Activated T-helper 9 cell treated with anti-CD3 and anti-CD28 coated beads, Interleukin-2, amount 50 U/mL, for 16 hours (primary cell): ENCODE measurements at regions not wholly inside any gene's neighbourhood (a gene's known extent, or its start where the extent isn't known, plus 50 kb on each side); places are given as distances from the start of the nearest gene placed in this dataset.
"Not testable (repeated sequence)": the region's sequence is repeated elsewhere in the genome, so short reads cannot be mapped to it uniquely, and the experiment has no call there.

ENCODE experiments used
- DNase-seq: peaks from one replicate; pipeline ENCODE4 v3.0.0-alpha.2; 2020; ENCODE audit warnings: low read depth

DNA sequence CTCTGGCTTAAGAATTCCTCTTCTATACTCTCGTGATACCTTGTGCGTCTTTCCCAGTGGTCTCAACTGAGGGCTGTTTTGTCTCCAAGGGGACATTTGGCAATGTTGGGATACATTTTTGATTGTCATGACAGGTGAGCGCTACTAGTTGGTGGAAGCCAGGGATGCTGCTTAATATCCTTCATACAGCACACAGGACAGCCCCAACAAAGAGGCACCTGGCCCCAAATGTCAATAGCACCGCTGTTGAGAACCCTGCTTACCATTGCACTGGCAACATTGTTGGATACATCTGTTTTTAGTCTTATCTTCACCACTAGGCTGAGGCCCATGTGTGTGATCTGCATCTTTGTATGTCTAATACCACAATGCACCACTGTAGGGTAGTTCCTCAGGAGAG, 114.1 kb downstream of the C9orf152 start:
- DNase-seq, result no peak

DNA sequence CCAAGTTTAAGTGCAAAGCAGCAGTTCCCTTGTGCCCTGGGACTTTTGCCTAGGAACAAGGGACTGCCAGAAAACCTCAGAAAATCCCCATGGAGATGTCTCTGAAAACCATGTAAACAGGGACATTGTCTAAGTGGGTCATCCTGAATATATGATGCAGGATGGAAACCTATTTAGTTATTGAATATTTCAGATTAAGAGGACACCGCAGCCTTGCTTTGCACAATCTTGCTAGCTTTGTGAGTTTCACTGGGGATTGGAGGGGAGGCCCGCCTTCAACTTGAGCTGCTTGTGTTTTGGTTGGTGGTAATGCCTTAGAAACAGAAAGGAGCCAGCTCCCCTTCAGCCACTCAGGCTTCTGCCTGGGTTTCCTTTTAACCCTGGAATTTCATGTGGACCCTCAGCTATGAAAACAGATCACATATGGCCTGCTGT, 112.8 kb downstream of the C9orf152 start:
- DNase-seq, result no peak

DNA sequence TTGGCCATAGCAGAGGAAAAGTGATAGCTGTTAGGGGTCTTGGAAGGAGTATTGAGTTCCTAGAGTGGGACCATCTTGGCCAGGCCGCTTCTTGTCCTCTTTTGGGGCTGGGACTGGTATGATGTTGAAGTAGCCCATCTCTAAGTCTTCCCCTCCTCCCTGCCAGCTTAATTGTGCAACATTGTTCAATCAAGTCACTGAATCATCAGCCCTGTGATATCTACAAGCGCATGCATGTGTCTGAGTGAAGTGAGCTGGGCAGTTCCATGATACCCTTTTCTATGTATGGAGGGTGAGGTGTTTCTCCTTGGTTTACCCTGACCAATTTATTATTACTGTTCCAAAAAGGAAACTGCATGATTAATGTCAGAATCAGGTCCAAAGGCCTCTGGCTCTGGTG, 112.2 kb downstream of the C9orf152 start:
- DNase-seq, result no peak

DNA sequence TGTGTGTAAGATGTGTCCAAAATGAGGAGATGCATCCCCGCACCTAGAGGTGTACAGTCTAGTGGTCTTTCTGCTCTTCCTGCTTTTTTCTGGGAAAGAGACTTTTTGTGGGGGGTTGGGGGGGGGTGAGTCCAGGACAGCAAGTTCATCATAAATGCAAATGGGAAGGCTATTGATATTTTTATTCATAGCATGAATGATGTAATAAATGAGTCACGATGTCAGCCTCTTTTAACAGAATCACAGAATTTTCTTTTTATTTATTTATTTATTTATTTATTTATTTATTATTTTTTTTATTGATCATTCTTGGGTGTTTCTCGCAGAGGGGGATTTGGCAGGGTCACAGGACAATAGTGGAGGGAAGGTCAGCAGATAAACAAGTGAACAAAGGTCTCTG, 111.3 kb downstream of the C9orf152 start:
- not testable (repeated sequence) for DNase-seq

DNA sequence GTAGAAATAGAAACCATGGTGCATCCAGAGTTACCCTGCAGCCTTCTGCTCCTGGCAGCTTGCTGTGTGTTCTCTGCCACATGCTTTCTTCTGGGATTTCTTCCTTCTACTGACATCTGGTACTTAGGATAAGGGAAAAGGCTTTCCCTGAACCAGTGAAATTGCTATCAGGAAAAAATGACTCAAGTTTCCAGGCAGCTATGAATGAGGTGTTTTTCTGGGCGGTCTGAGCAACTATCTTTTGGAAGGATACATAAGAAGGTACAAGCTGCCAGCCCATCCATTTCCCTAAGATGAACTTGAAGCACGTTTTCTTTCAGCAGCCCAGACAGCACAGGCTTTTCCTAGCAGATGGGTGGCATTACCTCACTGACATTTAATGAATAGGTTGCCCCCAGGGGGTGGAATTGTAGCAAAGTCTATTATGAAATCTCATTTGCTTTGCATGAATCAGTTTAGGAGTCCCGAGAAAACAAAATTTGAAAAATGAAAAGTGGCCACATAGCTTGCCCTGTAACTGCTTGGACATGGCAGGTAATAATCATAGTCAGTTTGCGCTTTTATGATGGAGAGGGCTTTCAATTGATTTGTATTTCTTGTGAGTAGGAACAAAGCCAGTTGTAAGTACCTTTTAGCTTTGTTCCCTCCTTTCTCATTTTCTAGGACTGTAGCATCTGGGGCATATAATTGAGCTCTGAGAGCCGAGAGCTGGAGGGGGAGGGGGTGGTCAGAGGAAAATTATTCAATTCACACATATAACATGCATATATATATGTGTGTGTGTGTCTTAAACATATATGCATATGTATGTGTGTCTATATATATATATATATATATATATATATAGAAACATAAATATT, 108.5 kb downstream of the C9orf152 start:
- DNase-seq, result no peak

DNA sequence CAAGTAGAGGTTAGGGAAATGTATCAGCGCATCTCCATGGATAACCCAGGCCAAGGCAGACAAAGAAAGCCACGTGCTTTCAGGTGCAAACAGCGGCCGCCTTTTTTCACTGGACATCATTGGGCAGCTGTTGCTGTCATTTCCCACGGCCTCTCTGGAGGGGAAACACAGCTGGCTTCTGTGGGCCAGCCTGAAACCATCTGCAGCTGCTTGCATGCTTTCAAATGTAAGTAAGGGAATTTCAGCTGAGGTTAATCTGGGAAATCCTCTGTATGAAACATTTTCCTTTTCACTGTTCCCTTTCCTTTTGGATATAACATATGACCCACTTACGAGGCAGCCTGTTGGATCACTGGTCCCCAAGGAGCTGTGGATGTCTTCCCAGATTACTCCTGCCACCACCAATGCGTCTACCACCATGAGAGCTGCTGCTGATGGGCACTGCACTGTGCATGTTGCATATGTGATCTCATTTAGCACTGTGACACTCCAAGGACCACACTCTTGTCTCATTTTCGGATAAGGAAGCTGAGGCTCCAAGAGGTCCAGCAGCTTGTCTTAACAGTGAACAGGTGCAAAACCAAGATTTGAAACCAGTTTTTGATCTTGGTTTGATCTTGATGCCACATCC, 106.3 kb downstream of the C9orf152 start:
- no peak for DNase-seq

DNA sequence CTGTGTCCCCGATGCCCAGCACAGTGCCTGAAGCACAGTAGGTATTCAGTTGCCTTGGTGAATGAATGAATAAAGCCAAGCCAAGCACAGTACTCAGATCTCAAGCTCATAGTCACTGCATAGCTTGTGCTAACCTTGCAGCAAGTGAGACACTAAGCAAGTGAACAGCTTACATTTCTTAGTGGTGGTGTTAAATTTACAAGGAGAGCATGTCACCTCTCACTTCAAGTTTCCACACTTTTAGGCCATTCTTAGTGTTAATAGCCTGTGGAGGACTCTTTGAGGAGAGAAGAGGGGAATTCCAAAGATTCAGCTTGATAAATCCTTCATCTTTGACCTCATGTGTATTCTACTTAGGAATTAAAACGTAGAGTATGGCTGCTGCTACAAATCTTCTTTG, 104.7 kb downstream of the C9orf152 start:
- DNase-seq, result no peak

DNA sequence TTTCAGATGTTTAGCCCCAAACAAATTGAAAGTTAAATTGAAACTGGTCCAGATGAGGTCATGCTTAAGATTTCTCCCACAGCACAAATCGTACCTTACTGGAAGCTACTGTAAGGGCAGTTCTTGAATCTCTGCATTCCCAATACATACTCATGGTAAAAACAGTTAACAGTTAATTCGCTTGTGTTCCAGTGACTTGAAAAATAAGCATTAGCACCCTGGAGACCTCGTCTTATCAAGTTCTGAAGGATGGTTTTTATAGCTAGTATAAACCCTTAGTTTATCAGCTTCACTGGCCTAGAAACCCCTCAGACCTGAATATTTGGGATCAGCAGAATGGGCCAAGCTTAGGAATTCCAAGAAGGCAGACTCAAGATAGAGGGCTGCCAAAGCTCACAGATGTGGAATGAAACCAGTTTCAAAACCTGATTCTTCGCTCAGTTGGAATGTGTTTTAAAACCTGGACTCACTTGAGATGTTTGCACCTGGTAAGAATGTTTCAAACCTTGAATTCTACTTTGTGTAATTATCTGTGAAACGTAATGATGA, 103.6 kb downstream of the C9orf152 start:
- DNase-seq, result no peak

DNA sequence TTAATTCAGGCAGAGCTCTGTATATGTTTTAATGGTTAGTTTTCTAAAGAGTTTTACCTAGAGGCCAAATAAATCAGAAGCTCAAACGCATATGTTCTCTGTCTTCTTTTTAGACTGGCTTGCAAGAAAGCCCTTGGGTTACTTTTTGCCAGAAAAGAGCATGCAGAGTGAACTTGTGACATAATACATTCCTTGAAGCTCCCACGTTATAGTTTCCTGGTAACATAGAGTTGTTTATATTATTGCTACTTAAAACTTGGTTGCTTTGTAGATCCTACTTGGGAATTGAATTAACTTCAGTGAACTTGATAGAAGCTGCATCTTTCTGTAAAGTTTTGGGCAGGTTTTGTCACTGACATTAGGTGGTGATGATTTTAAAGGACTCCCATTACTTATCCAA, 102.9 kb downstream of the C9orf152 start:
- no peak for DNase-seq

DNA sequence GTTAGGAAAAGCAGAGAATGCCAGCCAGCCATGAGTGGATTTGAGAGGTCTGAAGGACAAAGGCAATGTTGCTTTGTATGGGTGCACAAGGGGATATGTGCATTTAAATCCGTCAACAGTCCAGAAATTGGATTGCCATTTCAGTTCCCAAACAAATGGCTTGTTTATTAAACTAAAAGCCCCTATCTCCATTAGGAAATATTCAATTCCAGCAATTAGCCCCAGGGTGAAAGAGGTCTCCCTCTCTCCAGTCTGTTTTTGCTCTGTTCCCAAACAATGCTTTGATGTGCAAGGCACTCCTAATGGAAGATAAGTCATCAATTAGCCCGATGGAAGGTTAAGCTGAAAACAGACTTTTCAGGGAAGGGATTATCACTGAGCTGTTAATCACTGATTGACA, 101.3 kb downstream of the C9orf152 start:
- DNase-seq, result no peak

DNA sequence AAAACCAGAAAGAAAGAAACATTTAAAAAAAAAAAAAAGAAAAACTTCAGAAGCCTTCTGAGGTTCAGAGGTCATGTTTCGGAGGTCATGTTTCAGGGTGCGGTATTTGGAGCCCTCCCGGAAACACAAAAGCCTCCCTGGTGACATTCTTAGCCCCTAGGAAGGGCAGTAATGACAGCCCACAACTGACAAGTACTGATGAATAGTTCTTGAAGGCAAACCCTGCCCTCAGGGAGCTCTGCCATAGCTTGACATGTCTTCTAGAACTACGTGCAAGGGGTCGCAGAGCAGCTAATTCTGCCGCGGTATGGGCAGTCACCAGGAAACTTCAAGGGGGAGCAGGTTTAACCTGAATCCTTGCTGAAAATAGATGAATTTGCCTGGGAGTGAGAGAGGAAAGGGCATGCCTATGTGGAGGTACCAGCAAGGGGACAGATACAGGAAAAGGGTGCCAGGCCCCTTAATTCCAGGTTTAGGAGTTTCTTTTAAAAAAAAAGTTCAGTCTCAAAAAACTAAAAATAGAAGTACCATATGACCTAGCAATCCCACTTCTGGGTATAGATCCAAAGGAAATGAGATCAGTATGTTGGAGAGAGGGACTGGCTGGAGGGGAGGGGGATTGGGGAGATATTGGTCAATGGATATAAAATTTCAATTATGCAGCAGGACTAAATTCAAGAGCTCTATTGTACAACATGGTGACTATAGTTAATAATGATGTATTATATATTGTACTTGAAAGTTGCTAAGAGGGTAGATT, 98.4 kb downstream of the C9orf152 start:
- DNase-seq, result no peak

DNA sequence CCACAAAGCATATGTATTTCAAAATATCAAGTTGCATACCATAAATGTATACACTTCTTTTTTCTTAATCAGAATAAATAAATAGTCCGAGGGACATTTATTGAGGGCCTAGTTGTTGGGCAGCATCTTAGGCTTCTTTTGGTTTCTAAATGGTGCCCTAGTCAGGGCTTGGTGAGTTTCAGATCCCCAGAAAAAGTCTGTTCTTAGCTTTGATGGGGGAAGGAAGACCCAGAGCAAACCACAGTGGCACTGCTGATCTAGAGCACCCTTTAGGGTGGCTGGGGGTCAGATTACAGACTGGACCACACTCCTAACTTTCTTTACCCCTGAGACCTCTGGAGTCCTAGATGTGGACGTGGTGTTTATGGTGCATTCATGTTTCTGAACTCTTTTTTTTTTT, 97.8 kb downstream of the C9orf152 start:
- DNase-seq, result no peak

DNA sequence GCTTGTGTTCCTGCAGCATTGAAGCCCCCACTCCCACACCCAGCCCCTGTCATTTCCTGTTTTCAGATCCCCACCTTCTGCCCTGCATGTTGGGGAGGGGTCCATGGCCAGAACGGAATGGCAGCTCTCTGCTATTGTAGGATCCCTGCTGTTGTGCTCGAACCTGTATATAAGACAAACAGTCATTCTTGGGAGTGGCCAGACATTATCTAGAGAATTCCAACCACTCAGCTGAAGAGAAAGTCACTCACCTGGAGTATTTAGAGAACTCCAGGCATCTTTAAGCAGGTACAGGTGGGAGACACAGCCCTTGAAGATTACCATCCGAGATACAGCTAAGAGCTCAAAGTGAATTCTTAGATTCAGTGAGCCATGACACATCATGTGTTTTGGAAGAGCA, 96.1 kb downstream of the C9orf152 start:
- DNase-seq, result no peak

DNA sequence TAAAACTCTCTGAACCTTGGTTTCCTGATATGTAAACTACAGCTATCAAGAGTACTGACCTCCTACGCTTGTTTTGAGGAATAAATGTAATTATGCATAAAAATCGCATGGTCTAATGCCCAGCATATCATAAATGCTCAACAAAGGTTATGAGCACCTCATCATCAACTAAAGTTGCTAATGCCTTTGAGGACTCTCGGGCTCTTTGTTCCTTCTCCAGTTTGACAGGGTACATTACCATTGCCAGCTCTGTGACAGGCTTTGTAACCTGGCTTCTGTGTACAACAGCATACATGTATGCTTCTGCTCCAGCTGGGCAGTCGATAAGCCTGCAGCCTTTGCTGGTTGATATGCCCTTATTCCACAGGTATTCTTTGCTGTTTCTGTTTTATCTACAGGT, 95.2 kb downstream of the C9orf152 start:
- no peak for DNase-seq

DNA sequence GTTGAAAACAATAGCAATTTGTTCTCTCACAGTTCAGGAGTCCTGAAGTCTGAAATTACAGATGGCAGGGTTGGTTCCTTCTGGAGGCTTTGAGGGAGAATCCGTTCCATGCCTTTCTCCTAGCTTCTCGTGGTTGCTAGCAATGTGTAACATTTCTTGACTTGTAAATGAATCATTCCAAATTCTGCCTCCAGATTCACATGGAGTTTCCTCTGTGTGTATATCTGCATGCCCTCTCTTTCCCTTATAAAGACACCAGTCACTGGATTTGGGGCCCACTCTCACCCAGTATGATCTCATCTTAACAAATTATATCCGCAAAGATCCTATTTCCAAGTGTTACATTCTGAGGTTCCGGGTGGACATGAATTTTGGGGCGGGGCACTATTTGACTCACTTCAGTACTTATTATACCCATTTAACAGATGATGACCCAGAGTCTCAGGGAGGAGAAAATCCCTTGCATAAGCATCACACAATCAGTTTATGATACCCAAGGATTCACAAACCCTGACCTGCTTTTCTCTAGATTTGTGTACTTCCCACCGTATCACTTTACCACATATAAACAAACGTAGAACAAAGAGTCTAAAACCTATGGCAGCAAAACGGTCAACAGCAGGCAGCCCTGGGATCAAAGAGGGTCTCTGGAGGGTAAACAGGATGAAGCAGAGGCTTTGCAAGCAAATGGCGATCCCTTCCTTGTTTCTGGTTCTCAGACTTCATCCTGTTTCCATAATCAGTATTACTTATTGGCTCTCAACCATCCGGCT, 93.7 kb downstream of the C9orf152 start:
- DNase-seq, result no peak

DNA sequence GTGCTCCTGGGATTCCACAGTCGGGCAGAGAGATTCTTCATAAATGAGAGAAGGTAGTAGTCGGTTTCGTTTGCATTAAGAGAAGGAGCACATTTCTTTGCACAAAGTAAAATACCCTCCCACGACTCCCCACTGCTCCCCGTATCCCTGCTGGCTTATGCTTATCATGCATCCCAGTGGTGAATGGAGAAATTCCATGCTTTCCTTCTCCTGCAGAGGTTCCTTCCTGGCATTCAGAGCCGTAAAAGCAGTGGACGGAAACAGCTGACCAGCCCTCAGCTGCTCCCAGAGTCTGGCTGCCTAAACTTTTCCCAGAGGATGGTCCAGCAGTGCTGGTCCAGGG, 93.1 kb downstream of the C9orf152 start:
- DNase-seq, result no peak

DNA sequence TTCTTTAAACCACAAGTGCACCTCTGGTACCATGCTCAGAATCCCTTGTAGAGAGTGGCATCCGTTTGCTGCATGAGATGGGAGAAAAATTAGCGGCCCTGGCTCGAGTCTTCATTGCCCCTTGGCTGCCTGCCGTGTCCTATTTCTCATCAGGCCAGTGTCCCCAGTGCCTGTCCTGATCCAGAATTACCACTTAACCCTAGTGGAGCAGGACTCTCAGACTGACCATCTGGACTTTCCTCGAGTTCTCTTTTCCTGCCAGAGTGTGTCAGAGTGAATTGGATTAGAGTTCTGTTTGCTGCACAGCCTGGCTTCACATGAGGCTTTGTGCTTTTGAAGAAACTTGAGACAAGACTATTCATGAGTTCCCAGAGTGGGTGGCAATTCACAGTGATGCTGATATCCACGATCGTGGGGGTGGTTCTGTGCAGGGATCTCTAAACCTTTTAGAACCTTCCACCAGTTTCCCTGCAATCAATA, 92.6 kb downstream of the C9orf152 start:
- DNase-seq, result no peak

DNA sequence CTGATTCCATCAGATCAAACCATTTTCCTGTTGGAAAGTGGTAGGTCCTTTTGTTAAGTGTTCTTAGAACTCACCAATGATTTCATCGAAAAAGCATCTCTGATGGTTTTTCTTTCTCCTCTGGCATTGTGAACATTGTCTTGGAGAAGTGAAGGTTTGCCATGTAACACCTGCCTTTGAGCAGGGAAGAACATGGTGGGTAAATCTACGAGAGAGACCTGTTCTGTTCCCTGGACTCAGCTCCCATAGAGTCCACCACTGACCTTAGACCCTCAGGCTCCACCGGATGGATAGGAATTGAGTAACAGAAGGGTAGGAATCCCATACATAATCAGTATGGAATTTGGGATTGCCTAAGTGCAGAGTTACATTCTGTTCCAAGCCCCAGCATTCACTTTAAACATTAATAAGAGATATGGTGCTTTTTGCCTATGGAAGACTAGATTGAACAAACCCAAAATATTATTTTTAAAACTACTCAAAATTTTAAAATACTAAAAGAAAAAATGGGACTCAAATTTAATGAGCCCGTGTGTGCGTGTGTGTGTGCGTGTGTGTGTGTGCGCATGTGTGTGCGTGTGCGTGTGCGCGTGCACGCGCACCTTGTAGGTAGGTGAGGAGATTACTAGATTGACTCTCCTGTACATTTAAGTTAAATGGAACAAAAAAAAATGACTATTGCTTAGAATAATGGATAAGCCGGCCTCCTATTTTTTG, 92.0 kb downstream of the C9orf152 start:
- no peak for DNase-seq

DNA sequence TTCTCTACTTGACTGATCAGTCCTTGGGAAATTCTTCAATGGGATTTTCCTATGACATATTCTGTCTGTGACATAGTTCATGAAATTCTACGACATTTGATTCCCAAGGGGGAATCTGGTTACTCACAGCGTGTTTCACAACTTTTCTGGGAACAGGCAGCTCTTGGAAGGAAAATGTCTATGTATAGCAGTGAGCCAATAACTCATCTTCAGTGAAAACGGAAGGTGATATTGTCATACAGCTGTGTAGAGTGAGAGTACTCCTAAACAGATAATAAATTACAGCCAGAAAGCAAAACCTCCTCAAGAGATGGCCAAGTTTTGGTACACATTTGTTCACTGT, 91.4 kb downstream of the C9orf152 start:
- DNase-seq, result no peak

DNA sequence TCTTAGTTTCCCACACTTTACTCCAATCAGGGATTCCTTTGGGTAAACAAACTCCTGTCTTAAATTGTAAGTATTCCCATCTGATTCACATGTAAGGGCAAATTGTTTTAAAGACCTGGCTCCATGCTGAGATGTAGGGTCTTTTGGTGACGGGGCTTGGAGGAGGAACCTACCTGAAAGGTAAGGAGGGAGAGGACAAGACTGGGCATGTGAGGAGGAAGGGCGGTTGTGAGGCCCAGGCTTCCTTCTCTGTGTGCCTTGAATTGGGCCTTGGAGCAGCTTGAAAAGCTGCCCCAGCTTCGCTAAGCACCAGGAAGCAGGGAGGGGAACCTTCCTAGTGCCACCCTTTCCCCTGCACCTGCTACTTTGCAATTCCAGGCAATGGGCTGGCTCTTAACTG, 86.8 kb downstream of the C9orf152 start:
- no peak for DNase-seq

DNA sequence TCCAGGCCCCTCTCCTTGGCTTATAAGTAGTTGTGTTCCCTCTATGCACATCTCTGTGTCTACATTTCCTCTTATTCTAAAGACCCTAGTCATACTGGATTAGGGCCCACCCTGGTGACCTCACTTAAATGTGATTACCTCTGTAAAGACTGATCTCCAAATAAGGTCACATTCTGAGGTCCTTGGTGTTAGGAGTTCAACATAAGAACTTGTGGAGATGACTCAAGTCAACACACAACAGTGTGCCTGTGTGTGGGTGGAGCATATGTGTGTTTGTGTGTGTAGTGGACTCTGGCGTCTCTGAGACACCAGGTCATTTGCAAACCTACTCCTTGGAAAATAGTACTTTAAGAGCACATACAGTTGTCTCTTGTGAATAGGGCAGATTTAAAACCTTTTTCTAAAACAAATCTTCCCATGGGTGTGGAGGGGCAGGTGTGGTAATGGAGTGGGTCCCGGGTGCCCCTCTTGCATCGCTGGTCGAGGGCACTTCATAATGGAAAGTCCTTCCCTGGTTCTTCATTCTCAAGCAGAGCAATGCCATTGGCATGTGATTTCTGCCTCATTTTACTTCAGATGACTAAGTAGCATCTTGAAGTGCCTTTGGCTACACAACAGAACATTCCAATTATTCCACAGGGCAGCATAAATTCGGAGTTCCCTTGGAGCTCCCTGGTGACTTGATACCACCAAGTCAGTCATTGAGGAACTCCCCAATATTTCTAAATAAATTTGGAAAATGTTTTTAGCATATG, 84.4 kb downstream of the C9orf152 start:
- DNase-seq, result no peak
